CD14-positive monocyte (primary cell): ENCODE measurements at regions not wholly inside any gene's neighbourhood (a gene's known extent, or its start where the extent isn't known, plus 50 kb on each side); places are given as distances from the start of the nearest gene placed in this dataset.

Experiments
- DNase-seq, 3 donors: peaks; one replicate each; pipeline ENCODE4 v3.0.0-alpha.2; 2011 to 2022
- H2AFZ ChIP-seq: 2 replicates; pipeline ENCODE4 v1.6.0; 2012; ENCODE audit warnings: mild to moderate bottlenecking, low read depth, low read length, inconsistent platforms; ENCODE audit not compliant: insufficient read depth, poor library complexity, severe bottlenecking
- H3K27ac ChIP-seq, 2 donors: 1 replicate in 1 of 2; 2 replicates in 1 of 2; pipeline ENCODE4 v1.5.1; 2012 to 2013; ENCODE audit warnings: low read length in 2 of 2, control low read depth in 1 of 2, inconsistent platforms in 1 of 2, low read depth in 1 of 2, mild to moderate bottlenecking in 1 of 2
- H3K27me3 ChIP-seq, 2 donors: one replicate each; pipeline versions ENCODE4 v1.6.0 to v1.6.1; 2011 to 2013; ENCODE audit warnings: low read length in 2 of 2; ENCODE audit not compliant: control insufficient read depth in 2 of 2, insufficient read depth in 2 of 2
- H3K36me3 ChIP-seq, 2 donors: replicated peaks in 1 of 2; 1 replicate in 1 of 2; 2 replicates in 1 of 2; pipeline versions ENCODE4 v1.5.1 to v1.6.1; 2012 to 2013; ENCODE audit warnings: low read length in 2 of 2, control low read depth in 1 of 2, inconsistent platforms in 1 of 2, mild to moderate bottlenecking in 1 of 2; ENCODE audit not compliant: insufficient read depth in 2 of 2, control insufficient read depth in 1 of 2
- H3K4me1 ChIP-seq, 2 donors: 1 replicate in 1 of 2; 2 replicates in 1 of 2; pipeline versions ENCODE4 v1.5.1 to v1.6.1; 2012 to 2013; ENCODE audit warnings: low read length in 2 of 2, control low read depth in 1 of 2, inconsistent platforms in 1 of 2, mild to moderate bottlenecking in 1 of 2, moderate library complexity in 1 of 2; ENCODE audit not compliant: insufficient read depth in 2 of 2, control insufficient read depth in 1 of 2
- H3K4me2 ChIP-seq: replicated peaks from 2 replicates; pipeline ENCODE3; 2012; ENCODE audit warnings: low read length, moderate library complexity, mild to moderate bottlenecking; ENCODE audit not compliant: poor library complexity, severe bottlenecking; ENCODE audit errors: extremely low read depth
- H3K4me3 ChIP-seq, 3 experiments: fragments of 200-600 bp in 1 of 3; sonication (generic) in 1 of 3; replicated peaks in 1 of 3; 1 replicate in 2 of 3; 2 replicates in 1 of 3; pipeline ENCODE4 v1.5.1; 2011 to 2013; ENCODE audit warnings: low read length in 3 of 3, mild to moderate bottlenecking in 3 of 3, control low read depth in 2 of 3, low read depth in 2 of 3, inconsistent platforms in 1 of 3, moderate library complexity in 1 of 3
- H3K79me2 ChIP-seq: 2 replicates; pipeline ENCODE4 v1.6.0; 2012; ENCODE audit warnings: mild to moderate bottlenecking, control low read depth, inconsistent platforms, low read length, moderate library complexity; ENCODE audit not compliant: insufficient read depth
- H3K9ac ChIP-seq: 2 replicates; pipeline ENCODE4 v1.6.0; 2017; ENCODE audit warnings: low read length, mild to moderate bottlenecking; ENCODE audit not compliant: insufficient read depth, poor library complexity, severe bottlenecking
- H3K9me3 ChIP-seq, 2 donors: replicated peaks in 1 of 2; 1 replicate in 1 of 2; 2 replicates in 1 of 2; pipeline versions ENCODE4 v1.5.1 to v1.6.1; 2012 to 2013; ENCODE audit warnings: low read length in 2 of 2, control low read depth in 1 of 2; ENCODE audit not compliant: control insufficient read depth in 1 of 2, insufficient read depth in 1 of 2
- H4K20me1 ChIP-seq: 2 replicates; pipeline ENCODE4 v1.6.0; 2012; ENCODE audit warnings: mild to moderate bottlenecking, low read length, control low read depth, moderate library complexity; ENCODE audit not compliant: insufficient read depth
- H3K27ac Mint-ChIP-seq, 7 donors: one replicate each; pipeline ENCODE4 v1.8.0; 2020; ENCODE audit warnings: mild to moderate bottlenecking in 7 of 7, mixed read lengths in 7 of 7, moderate library complexity in 6 of 7, inconsistent platforms in 2 of 7
- H3K27me3 Mint-ChIP-seq, 3 donors: one replicate each; pipeline ENCODE4 v1.8.0; 2021 to 2022; ENCODE audit warnings: low read depth in 3 of 3, mild to moderate bottlenecking in 3 of 3, mixed read lengths in 3 of 3, moderate library complexity in 3 of 3, inconsistent platforms in 1 of 3
- H3K36me3 Mint-ChIP-seq, 2 donors: one replicate each; pipeline ENCODE4 v1.8.0; 2020; ENCODE audit warnings: mixed read lengths in 2 of 2, inconsistent platforms in 1 of 2, mild to moderate bottlenecking in 1 of 2
- H3K4me1 Mint-ChIP-seq: one replicate; pipeline ENCODE4 v1.8.0; 2020; ENCODE audit warnings: mild to moderate bottlenecking, mixed read lengths
- H3K4me3 Mint-ChIP-seq, 2 donors: one replicate each; pipeline ENCODE4 v1.8.0; 2020; ENCODE audit warnings: mild to moderate bottlenecking in 2 of 2, mixed read lengths in 2 of 2, moderate library complexity in 1 of 2
- H3K9me3 Mint-ChIP-seq, 7 donors: one replicate each; pipeline ENCODE4 v1.8.0; 2020 to 2022; ENCODE audit warnings: mixed read lengths in 7 of 7, mild to moderate bottlenecking in 6 of 7, moderate library complexity in 6 of 7, inconsistent platforms in 2 of 7
- CTCF ChIP-seq: fragments of 200-600 bp; IDR thresholded peaks from one replicate; pipeline ENCODE4 v1.8.0; 2022; ENCODE audit warnings: antibody characterized with exemption, mild to moderate bottlenecking
- WGBS: methylation state at CpG from one replicate; pipeline ENCODE4 v1.1.5; 2013; ENCODE audit warnings: missing lambda C conversion rate; ENCODE audit not compliant: insufficient coverage; 5-methylcytosine and 5-hydroxymethylcytosine counted together
- intact Hi-C, 2 donors: fragments of 100-400 bp; cut with micrococcal nuclease; formaldehyde crosslinking; loops; one replicate each; pipeline versions ENCODE4 v1.15.0 to v1.15.1; 2023

- no peaks in the 10 kb centered on the region for H4K20me1 ChIP-seq
- H2AFZ ChIP-seq: no peak overlapping the region
- no peaks in the 10 kb centered on the region for H3K36me3 ChIP-seq
- Mint-ChIP-seq H3K9me3 (no peaks in the 10 kb centered on the region), H3K4me3 (no peak overlapping the region), H3K27me3 (peaks cover 2 to 3% (median 2%) of the 10 kb centered on the region in 3 donors), H3K27ac (no peak overlapping the region), H3K36me3 (no peaks in the 10 kb centered on the region), H3K4me1 (no peaks in the 10 kb centered on the region)
- no peaks in the 10 kb centered on the region for H3K27me3 ChIP-seq
- intact Hi-C loops: no loop called here
- H3K4me3 ChIP-seq: no peak overlapping the region
- no peak overlapping the region for H3K27ac ChIP-seq
- no peaks in the 10 kb centered on the region for H3K9me3 ChIP-seq
- no CpG with 5 or more reads among the region's 3 CpGs for WGBS
- no peaks in the 10 kb centered on the region for H3K79me2 ChIP-seq
- H3K4me2 ChIP-seq: no peak overlapping the region
- DNase-seq: no peak
- no peaks in the 10 kb centered on the region for H3K4me1 ChIP-seq
- no peak overlapping the region for H3K9ac ChIP-seq
- no peak for TF ChIP-seq CTCF
Observed at GRCh38 chr16:6722786-6723185, 609.9 kb upstream of the RBFOX1 start.

GRCh38 chr16:6714510-6714909 lies 618.1 kb upstream of the RBFOX1 start:
- H3K36me3 Mint-ChIP-seq: no peaks in the 10 kb centered on the region
- TF ChIP-seq CTCF: no peak
- H3K27ac Mint-ChIP-seq: no peak overlapping the region
- H2AFZ ChIP-seq: no peak overlapping the region
- H4K20me1 ChIP-seq: no peaks in the 10 kb centered on the region
- H3K4me3 ChIP-seq: no peak overlapping the region
- intact Hi-C loops: no loop called here
- no peak for DNase-seq
- H3K4me1 ChIP-seq: no peaks in the 10 kb centered on the region
- no peaks in the 10 kb centered on the region for H3K27me3 ChIP-seq
- H3K4me2 ChIP-seq: no peak overlapping the region
- no peaks in the 10 kb centered on the region for H3K4me1 Mint-ChIP-seq
- H3K36me3 ChIP-seq: no peaks in the 10 kb centered on the region
- 57% methylated on average over 2 of the region's 3 CpGs for WGBS
- H3K4me3 Mint-ChIP-seq: no peak overlapping the region
- H3K9ac ChIP-seq: no peak overlapping the region
- H3K27ac ChIP-seq: no peak overlapping the region
- peaks cover 0 to 4% (median 2%) of the 10 kb centered on the region in 7 donors for H3K9me3 Mint-ChIP-seq
- no peaks in the 10 kb centered on the region for H3K79me2 ChIP-seq
- peaks cover 0 to 3% (median 1%) of the 10 kb centered on the region in 3 donors for H3K27me3 Mint-ChIP-seq
- H3K9me3 ChIP-seq: no peaks in the 10 kb centered on the region
